ENCODE measurements at regions not wholly inside any gene's neighbourhood (a gene's known extent, or its start where the extent isn't known, plus 50 kb on each side); places are given as distances from the start of the nearest gene placed in this dataset.
A peak's percentile ranks its signal among the peaks of the same experiment; 100 is the strongest.

GRCh38 chr12:63045020-63045860 lies 105.8 kb downstream of the AVPR1A start:
- Histone ChIP-seq H2AFZ (ENCODE audit: low read depth, low read length) (no peak overlapping the region), H3K36me3 (ENCODE audit: control insufficient read depth in 2 of 2, extremely low read depth in 1 of 2, insufficient read depth in 2 of 2, low read length in 2 of 2) (no peaks in the 10 kb centered on the region), H4K20me1 (replicated peaks; ENCODE audit: control insufficient read depth, extremely low read depth, insufficient read depth, low read length) (no peaks in the 10 kb centered on the region), H3K9ac (replicated peaks; ENCODE audit: extremely low read depth, insufficient read depth, low read length) (no peak overlapping the region), H3K4me3 (replicated peaks in 1 of 3; ENCODE audit: insufficient read depth in 1 of 3, low read depth in 1 of 3, low read length in 3 of 3) (no peak overlapping the region), H3K27ac (ENCODE audit: insufficient read depth, low read depth, low read length) (no peak overlapping the region), H3K4me2 (ENCODE audit: insufficient read depth, low read length) (no peak overlapping the region), H3K27me3 (ENCODE audit: control insufficient read depth in 2 of 2, insufficient read depth in 2 of 2, low read length in 2 of 2) (no peaks in the 10 kb centered on the region), H3K79me2 (ENCODE audit: control insufficient read depth, insufficient read depth, low read length) (no peaks in the 10 kb centered on the region), H3K9me3 (replicated peaks; ENCODE audit: control insufficient read depth, insufficient read depth, low read length) (no peaks in the 10 kb centered on the region), H3K4me1 (ENCODE audit: control insufficient read depth, extremely low read depth, insufficient read depth, low read length) (no peaks in the 10 kb centered on the region), H3K9me1 (replicated peaks; ENCODE audit: control insufficient read depth, extremely low read depth, insufficient read depth, low read length) (no peaks in the 10 kb centered on the region)
- ChIA-PET POLR2A (no interaction called here), CTCF (no interaction called here)
- intact Hi-C loops (cut with micrococcal nuclease) (no loop called here), dilution Hi-C loops (cut with MboI; ENCODE audit: extremely low pct_ligation_motif_present, low sequenced_read_pairs) (no loop called here)
- peak; percentile 50 for DNase-seq (ENCODE audit: low read depth, low spot score)
- no TSS peak for BruUV-seq (replicated peaks)
- no peak for TF ChIP-seq CTCF (IDR thresholded peaks at IDR 0.05; ENCODE audit: extremely low read depth in 1 of 2, insufficient read depth in 1 of 2, low read depth in 1 of 2, low read length in 2 of 2)
- peak; percentile 48 for FAIRE-seq

- dilution Hi-C loops (cut with MboI; ENCODE audit: extremely low pct_ligation_motif_present, low sequenced_read_pairs) (no loop called here), intact Hi-C loops (cut with micrococcal nuclease) (no loop called here)
- Histone ChIP-seq H3K27ac (ENCODE audit: insufficient read depth, low read depth, low read length) (no peak overlapping the region), H3K9ac (replicated peaks; ENCODE audit: extremely low read depth, insufficient read depth, low read length) (no peak overlapping the region), H3K4me1 (ENCODE audit: control insufficient read depth, extremely low read depth, insufficient read depth, low read length) (no peaks in the 10 kb centered on the region), H3K27me3 (ENCODE audit: control insufficient read depth in 2 of 2, insufficient read depth in 2 of 2, low read length in 2 of 2) (no peaks in the 10 kb centered on the region), H3K9me1 (replicated peaks; ENCODE audit: control insufficient read depth, extremely low read depth, insufficient read depth, low read length) (no peaks in the 10 kb centered on the region), H3K9me3 (replicated peaks; ENCODE audit: control insufficient read depth, insufficient read depth, low read length) (no peaks in the 10 kb centered on the region), H3K36me3 (ENCODE audit: control insufficient read depth in 2 of 2, extremely low read depth in 1 of 2, insufficient read depth in 2 of 2, low read length in 2 of 2) (no peaks in the 10 kb centered on the region), H3K4me2 (ENCODE audit: insufficient read depth, low read length) (no peak overlapping the region), H3K79me2 (ENCODE audit: control insufficient read depth, insufficient read depth, low read length) (no peaks in the 10 kb centered on the region), H2AFZ (ENCODE audit: low read depth, low read length) (no peak overlapping the region), H3K4me3 (replicated peaks in 1 of 3; ENCODE audit: insufficient read depth in 1 of 3, low read depth in 1 of 3, low read length in 3 of 3) (no peak overlapping the region), H4K20me1 (replicated peaks; ENCODE audit: control insufficient read depth, extremely low read depth, insufficient read depth, low read length) (no peaks in the 10 kb centered on the region)
- BruUV-seq (replicated peaks), result no TSS peak
- TF ChIP-seq FOS (IDR thresholded peaks at IDR 0.05; ENCODE audit: borderline replicate concordance, insufficient read depth, low read length) (peak; percentile 77), POLR2AphosphoS5 (IDR thresholded peaks at IDR 0.05; ENCODE audit: insufficient read depth, low read depth, low read length) (no peak), JUN (IDR thresholded peaks at IDR 0.05; ENCODE audit: borderline replicate concordance, insufficient read depth, insufficient read length, low read depth) (peak; percentile 6)
- POLR2A ChIA-PET, result no interaction called here
- DNase-seq (ENCODE audit: low read depth, low spot score) (peak; percentile 36), FAIRE-seq (no peak)
- CTCF ChIA-PET, result no interaction called here
These were observed 107.7 kb upstream of the PPM1H start for GRCh38 chr12:63042646-63043045.

Measured in endothelial cell of umbilical vein (primary cell).